ENCODE measurements at regions not wholly inside any gene's neighbourhood (a gene's known extent, or its start where the extent isn't known, plus 50 kb on each side); places are given as distances from the start of the nearest gene placed in this dataset.

DNA sequence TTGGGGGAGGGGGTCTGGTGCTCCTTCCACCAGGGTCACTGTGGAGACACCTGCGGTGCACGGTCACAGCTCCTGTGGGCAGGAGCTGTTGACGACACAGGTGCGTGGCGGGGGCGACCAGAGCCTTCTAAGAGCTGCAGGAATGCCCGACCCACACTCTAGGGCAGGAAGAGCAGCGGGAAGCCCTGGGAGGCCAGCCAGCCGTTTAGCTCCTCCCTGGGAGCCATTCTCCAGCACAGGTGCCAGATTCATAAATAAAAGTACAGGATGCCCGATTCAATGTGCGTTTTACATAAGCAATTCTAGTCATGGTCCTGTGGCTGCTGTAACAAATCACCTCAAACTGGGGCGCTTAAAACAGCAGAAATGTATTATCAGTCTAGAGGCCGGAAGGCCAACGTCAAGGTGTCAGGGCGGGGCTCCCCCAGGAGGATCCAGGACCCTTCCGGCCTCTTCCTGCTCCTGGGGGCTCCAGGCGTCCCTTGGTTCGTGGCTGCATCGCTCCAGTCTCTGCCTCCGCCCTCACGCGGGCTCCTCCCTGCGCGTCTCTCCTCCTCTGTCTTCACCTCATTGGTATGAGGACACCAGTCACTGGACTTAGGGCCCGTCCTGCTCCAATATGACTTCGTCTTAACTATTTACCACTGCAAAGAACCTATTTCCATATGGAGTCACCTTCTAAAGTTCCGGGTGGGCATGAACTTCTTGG lies 155.4 kb downstream of the FOXL1 start:
- Histone ChIP-seq H3K79me2 (ENCODE audit: insufficient read depth, low read depth, low read length) (no peaks in the 10 kb centered on the region), H2AFZ (ENCODE audit: low read length) (no peak overlapping the region), H3K4me1 (ENCODE audit: insufficient read depth, low read length, poor library complexity, severe bottlenecking) (no peaks in the 10 kb centered on the region), H3K36me3 (ENCODE audit: insufficient read depth, low read length) (no peaks in the 10 kb centered on the region), H4K20me1 (ENCODE audit: insufficient read depth, low read length) (no peaks in the 10 kb centered on the region), H3K4me2 (ENCODE audit: low read length) (no peak overlapping the region), H3K4me3 (ENCODE audit: low read depth, low read length, poor library complexity, severe bottlenecking) (no peak overlapping the region), H3K9me3 (ENCODE audit: low read length) (no peaks in the 10 kb centered on the region), H3K9me2 (ENCODE audit: insufficient read depth, low read length) (no peaks in the 10 kb centered on the region), H3K27ac (ENCODE audit: low read depth, low read length, poor library complexity, severe bottlenecking) (no peak overlapping the region)
- no peak for DNase-seq (ENCODE audit: low spot score)
- intact Hi-C loops (cut with micrococcal nuclease; ENCODE audit: unreplicated experiment), result no loop called here
- ChIA-PET CTCF (ENCODE audit: unreplicated experiment) (no interaction called here), POLR2A (no interaction called here)
- TF ChIP-seq, protein P1, sequence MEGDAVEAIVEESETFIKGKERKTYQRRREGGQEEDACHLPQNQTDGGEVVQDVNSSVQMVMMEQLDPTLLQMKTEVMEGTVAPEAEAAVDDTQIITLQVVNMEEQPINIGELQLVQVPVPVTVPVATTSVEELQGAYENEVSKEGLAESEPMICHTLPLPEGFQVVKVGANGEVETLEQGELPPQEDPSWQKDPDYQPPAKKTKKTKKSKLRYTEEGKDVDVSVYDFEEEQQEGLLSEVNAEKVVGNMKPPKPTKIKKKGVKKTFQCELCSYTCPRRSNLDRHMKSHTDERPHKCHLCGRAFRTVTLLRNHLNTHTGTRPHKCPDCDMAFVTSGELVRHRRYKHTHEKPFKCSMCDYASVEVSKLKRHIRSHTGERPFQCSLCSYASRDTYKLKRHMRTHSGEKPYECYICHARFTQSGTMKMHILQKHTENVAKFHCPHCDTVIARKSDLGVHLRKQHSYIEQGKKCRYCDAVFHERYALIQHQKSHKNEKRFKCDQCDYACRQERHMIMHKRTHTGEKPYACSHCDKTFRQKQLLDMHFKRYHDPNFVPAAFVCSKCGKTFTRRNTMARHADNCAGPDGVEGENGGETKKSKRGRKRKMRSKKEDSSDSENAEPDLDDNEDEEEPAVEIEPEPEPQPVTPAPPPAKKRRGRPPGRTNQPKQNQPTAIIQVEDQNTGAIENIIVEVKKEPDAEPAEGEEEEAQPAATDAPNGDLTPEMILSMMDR (conservative IDR thresholded peaks at IDR 0.05; ENCODE audit: low read length), result no peak
- no peak for TF ChIP-seq EZH2phosphoT487 (IDR thresholded peaks at IDR 0.05; ENCODE audit: borderline replicate concordance, low read depth, low read length)
- no TSS peak for BruUV-seq (replicated peaks)

DNA sequence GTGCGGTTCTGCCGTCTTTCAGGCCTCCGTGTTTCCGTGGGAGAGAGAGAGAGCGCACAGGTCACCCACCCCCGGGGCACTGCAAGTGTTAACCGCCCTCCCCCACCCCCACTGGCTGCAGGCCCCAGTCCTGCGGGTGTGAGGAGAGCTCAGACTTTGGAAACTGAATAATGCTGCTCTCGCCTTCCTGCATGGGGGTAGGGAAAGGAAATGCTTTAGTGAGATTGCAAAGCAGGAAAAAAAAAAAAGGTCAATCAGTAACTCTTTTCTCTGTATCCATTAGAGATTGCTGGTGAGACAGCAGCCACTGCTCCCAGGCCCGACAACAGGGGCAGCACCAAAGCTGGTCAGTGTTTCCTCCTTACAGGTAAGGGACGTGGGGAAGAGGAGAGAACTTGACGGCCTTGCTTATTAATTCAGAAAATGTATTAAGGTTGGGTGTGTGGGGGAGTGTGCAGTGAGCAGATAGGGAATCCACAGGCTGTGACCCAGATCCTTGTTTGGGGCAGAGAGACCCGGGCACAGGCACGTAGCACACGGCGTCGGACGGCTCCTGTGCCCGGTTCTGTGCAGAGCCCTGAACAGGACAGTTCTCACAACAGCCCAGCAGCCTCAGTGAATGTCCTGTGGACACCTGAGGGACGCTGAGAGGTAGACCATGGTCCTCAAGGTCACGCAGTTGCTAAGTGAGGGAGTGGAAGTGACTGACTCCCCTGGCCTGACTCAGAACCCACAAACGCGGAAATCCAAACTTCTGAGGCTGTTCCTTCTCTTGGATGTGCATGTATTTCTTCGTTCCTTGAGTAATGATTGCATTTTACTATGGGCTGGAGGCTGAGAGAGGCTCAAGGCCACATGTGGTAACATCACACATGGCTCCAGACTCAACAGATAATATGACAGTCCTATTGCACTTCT lies 156.5 kb downstream of the FOXL1 start:
- Histone ChIP-seq H3K9me2 (ENCODE audit: insufficient read depth, low read length) (no peaks in the 10 kb centered on the region), H3K4me3 (ENCODE audit: low read depth, low read length, poor library complexity, severe bottlenecking) (no peak overlapping the region), H4K20me1 (ENCODE audit: insufficient read depth, low read length) (no peaks in the 10 kb centered on the region), H3K36me3 (ENCODE audit: insufficient read depth, low read length) (no peaks in the 10 kb centered on the region), H3K27ac (ENCODE audit: low read depth, low read length, poor library complexity, severe bottlenecking) (no peak overlapping the region), H2AFZ (ENCODE audit: low read length) (no peak overlapping the region), H3K79me2 (ENCODE audit: insufficient read depth, low read depth, low read length) (no peaks in the 10 kb centered on the region), H3K4me2 (ENCODE audit: low read length) (no peak overlapping the region), H3K9me3 (ENCODE audit: low read length) (no peaks in the 10 kb centered on the region), H3K4me1 (ENCODE audit: insufficient read depth, low read length, poor library complexity, severe bottlenecking) (no peaks in the 10 kb centered on the region)
- TF ChIP-seq, protein P1 (conservative IDR thresholded peaks at IDR 0.05; ENCODE audit: low read length), result no peak
- TF ChIP-seq EZH2phosphoT487 (IDR thresholded peaks at IDR 0.05; ENCODE audit: borderline replicate concordance, low read depth, low read length), result no peak
- DNase-seq (ENCODE audit: low spot score), result no peak
- no TSS peak for BruUV-seq (replicated peaks)
- intact Hi-C loops (cut with micrococcal nuclease; ENCODE audit: unreplicated experiment), result no loop called here
- ChIA-PET CTCF (ENCODE audit: unreplicated experiment) (no interaction called here), POLR2A (no interaction called here)

DNA sequence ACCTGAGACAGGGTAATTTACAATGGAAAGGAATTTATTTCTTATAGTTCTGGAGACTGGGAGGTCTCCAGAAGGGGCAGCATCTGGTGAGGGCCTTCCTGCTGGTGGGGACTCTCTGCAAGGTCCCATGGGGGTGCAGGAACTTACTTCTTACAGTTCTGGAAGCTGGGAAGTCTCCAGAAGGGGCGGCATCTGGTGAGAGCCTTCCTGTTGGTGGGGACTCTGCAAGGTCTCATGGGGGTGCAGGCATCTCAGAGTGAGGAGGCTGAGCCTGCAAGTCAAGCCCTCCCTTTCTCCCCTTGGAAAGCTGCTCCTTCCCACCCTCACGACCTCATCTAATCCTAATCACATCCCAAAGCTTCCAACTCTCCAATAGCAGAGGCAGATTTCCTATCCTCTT lies 157.4 kb downstream of the FOXL1 start:
- intact Hi-C loops (cut with micrococcal nuclease; ENCODE audit: unreplicated experiment), result no loop called here
- H3K4me3 ChIP-seq (ENCODE audit: low read depth, low read length, poor library complexity, severe bottlenecking), result no peak overlapping the region
- no peaks in the 10 kb centered on the region for H3K9me2 ChIP-seq (ENCODE audit: insufficient read depth, low read length)
- H3K36me3 ChIP-seq (ENCODE audit: insufficient read depth, low read length), result no peaks in the 10 kb centered on the region
- ChIA-PET POLR2A (no interaction called here), CTCF (ENCODE audit: unreplicated experiment) (no interaction called here)
- no peak overlapping the region for H2AFZ ChIP-seq (ENCODE audit: low read length)
- TF ChIP-seq, protein P1 (conservative IDR thresholded peaks at IDR 0.05; ENCODE audit: low read length), result no peak
- TF ChIP-seq EZH2phosphoT487 (IDR thresholded peaks at IDR 0.05; ENCODE audit: borderline replicate concordance, low read depth, low read length), result no peak
- H3K4me2 ChIP-seq (ENCODE audit: low read length), result no peak overlapping the region
- H3K9me3 ChIP-seq (ENCODE audit: low read length), result no peaks in the 10 kb centered on the region
- H3K79me2 ChIP-seq (ENCODE audit: insufficient read depth, low read depth, low read length), result no peaks in the 10 kb centered on the region
- no TSS peak for BruUV-seq (replicated peaks)
- no peaks in the 10 kb centered on the region for H3K4me1 ChIP-seq (ENCODE audit: insufficient read depth, low read length, poor library complexity, severe bottlenecking)
- DNase-seq (ENCODE audit: low spot score), result no peak
- H3K27ac ChIP-seq (ENCODE audit: low read depth, low read length, poor library complexity, severe bottlenecking), result no peak overlapping the region
- no peaks in the 10 kb centered on the region for H4K20me1 ChIP-seq (ENCODE audit: insufficient read depth, low read length)

All from OCI-LY7 (cell line).